NAMALWA (cell line): ENCODE measurements at regions not wholly inside any gene's neighbourhood (a gene's known extent, or its start where the extent isn't known, plus 50 kb on each side); places are given as distances from the start of the nearest gene placed in this dataset.

Experiments
- DNase-seq: peaks from one replicate; pipeline ENCODE4 v3.0.0-alpha.2; 2015; ENCODE audit warnings: low spot score

DNA sequence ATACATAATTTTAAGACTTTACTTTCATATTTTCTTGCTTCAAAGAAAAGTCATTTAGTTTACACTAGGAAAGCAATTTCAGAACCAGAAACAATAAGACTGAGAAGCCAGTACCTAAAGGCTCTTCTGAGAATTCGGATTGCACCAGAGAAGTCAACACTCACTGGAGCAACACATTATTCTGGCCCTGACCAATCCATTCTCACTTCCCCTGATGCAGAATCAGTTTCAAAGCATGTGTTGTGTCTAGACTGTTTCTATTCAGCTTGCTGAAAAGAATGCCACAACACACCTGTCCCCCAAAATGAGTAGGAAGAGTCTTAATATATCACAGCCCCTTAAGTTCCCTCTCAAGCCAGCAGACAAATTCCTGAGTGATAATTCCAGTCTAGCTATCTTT is 1074.3 kb upstream of the TENM4 start:
- no peak for DNase-seq

DNA sequence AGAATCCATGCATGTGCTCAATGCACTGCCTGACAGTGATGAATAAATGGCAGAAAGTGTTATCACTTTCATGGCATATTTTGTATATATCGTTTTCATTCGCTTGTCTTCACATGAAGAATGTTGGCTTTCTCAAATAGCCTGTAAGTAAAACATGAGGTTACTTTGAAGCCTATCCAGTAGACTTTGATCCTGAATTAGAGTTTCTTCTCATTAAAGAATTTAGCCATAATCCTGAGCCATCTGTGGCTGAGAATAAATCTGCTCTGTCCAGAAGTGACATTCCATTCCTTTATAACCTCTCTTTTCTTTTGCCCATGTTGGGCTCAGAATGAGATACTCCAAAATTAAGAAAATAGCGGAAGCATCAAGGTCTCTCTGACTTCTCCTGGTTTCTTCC is 1071.7 kb upstream of the TENM4 start:
- DNase-seq = no peak

DNA sequence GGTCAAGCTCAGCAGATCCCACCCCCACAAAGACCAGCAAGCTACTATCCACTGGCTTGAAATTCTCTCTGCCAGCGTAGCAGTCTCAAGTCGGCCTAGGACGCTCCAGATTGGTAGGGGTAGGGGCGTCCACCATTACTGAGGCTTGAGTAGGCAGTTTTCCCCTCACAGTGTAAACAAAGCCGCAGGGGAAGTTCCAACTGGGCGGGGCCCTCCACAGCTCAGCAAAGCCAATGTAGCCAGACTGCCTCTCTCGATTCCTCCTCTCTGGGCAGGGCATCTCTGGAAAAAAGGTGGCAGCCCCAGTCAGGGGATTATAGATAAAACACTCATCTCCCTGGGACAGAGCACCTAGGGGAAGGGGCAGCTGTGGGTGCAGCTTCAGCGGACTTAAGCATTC is 1064.9 kb upstream of the TENM4 start:
- DNase-seq = no peak

DNA sequence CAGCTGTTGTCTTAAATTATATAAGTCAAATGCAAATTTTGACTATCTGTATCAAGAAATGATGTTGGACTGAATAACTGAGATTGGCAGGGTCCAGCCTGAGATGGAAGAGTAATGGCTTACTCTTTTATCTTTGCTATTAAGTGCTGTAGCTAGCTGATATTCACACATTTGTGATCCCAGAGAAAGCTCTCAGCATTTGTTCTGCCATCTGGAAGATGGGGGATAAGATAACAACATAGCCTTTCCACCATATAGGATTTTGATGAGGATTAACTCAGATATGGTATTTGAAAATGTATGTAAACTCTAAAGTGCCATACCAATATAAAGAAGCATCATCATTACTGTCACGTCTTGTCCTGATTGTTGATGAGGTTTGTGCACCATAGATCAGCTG is 1063.2 kb upstream of the TENM4 start:
- DNase-seq = no peak

DNA sequence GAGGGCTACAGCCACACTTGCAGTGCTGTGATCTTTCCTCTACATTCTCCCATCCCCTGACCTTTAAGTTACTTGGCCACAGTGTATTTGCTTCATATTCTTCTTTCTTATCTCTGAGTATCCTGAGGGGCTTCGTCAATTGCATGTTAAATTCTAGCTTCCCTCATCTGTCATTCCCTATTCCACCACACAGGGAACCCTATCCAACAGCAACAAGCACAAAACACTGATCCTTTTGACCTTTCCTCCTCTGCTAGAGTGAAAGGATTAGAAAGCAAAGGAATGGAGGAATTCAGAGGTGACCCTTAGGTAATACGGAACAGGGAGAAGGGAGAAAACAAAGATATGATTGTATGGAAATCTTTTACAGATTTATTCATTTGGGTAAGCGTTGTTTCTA is 1061.7 kb upstream of the TENM4 start:
- DNase-seq = no peak

DNA sequence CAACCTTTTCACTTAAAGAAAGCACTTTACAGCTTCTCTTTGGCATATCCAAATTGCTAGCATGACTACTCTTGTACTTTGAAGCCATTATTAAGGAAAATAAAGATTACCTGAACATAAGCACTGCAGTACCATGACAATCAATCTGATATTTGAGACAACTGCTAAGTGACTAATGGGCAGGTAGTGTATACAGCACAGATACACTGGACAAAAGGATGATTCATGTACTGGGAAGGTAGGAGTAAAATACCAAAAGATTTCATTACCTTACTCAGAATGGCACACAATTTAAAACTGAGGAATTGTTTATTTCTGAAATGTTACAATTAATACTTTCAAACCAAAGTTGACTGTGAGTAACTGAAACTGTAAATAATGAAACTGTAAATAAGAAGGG is 1054.3 kb upstream of the TENM4 start:
- no peak for DNase-seq

DNA sequence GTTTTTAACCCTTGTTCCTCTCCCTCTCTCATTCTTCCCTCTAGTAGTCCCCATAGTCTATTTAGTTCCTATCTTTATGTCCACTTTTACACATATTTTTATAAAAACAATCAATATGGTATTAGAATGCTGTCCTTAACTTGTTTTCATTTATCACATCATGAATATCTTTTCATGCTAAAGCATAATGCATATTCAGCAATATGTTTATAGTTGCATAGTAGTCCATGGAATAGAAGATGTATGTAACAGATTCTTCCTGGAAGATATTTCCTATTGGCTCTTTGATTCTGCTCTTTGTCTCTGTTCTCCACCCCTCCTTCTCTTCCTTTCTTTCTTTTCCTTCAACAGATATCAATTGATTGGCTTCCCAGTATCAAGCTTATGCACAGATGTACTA is 1047.1 kb upstream of the TENM4 start:
- no peak for DNase-seq

DNA sequence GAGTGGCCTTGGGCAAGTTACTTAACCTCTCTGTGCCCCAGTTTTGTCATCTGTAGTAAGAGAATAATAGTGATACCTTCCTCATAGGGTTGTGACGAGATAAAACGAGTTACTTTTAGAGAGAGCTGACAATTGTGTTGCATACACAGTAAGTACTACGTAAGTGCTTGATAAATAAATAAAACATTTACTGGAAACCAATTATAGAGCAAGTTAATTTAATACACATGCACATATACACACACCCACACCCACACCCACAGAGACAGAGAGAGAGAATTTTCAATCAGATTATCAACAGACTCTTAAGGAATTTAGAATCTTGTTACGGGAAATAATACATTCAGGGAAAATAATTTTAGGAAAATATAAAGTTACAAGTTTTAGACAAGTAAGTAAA is 1045.8 kb upstream of the TENM4 start:
- DNase-seq = no peak

DNA sequence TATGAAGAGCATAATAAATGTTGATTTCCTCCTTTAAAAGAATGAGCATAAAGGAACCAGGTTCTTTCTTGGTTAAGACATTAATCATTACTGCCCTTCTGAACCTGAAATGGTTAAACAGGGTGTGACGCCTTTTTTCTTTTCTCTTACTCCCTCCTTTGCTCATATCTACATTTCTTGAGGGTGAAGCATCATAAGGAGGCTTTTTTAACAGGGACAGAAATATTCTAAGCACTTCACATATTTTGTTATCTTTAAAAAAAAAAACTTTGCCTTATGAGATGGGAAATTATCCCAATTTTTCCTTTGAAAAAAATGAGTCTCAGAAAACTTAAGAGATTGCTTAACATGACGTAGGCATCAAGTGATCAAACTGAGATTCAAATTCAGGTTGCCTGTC is 1036.3 kb upstream of the TENM4 start:
- DNase-seq = no peak

DNA sequence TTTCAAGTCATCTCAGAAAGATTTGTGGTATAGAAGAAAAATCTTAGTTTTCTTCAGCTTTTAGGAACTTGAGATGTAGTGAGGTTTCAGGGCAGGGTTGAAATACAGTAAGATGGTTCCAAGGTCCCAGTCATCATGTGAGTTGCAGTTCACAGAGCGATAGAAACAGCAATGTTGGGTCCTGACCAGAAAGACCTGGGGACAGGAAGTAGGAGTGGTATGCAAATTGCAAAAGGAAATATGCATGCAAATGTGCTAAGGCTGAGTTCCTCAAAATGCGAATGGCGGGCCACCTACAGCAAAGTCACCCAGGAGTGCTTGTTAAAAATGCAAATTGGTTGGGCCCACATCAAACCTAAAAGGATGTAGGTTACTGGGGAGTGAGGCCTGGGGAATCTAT is 1032.7 kb upstream of the TENM4 start:
- peak; percentile 48 for DNase-seq

DNA sequence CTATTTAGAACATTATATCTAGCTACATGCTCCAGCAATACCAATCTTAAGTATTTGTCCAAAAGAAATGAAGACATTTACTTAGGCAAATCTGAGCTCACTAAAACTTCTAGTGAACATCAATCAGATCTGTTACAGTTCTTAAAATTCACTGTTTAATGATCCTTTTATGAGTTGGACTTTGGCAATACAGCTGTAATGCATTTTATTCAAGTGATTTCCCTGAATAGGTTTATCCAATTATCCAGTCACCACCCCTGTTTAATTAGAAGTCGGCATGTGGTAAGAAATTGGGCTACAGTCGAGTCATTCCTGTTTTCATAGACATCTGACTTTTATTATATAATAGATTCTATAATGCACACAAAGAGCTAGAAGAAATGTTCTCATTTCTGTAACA is 1029.0 kb upstream of the TENM4 start:
- no peak for DNase-seq

DNA sequence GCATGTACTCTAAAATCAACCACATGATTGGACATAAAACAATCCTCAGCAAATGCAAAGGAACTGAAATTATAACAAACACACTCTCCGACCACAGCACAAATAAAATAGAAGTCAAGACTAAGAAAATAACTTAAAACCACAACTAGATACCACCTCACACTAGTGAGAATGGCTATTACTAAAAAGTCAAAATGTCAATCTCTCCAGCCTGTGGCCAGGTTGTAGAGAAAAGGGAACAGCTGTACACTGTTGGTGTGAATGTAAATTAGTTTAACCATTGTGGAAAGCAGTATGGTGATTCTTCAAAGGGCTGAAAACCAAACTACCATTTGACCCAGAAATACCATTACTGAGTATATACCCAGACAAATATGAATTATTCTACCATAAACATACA is 1025.7 kb upstream of the TENM4 start:
- DNase-seq = no peak

DNA sequence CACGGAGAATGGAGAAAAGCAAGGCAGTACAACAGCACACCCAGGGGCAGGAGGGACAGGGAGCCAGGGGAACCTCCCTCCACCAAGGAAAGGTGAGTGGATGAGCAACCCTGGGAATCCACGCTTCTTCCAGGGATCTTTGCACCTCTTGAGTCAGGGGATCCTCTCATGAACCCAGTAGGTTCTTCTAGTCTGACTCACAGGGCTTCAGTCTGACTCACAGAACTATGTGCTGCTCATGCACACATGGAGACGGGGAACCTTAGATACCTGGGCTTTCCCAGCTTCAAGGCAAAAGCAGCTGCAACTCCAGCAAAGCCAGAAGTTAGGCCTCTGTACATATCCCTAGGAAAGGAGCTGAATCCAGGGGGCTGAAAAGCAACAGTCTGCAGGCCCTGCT is 1021.4 kb upstream of the TENM4 start:
- DNase-seq = no peak

DNA sequence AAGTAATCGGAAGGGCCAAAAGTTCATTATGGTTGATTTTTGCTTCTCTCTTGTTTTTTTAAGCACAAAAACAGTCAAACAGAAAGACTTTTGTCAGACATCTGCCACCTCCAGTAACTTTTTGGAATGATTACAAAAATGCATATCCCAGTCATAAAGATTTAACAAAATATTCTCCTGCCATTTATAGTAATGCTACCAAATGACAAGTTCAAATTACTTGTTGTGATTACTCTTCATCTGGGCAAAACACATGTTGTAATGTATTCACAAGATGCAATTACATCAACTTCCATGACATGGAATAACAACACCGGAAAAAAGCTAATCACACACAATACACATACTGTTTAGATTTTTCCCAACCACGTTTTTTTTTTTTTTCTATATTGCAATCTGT is 1017.5 kb upstream of the TENM4 start:
- DNase-seq = no peak

DNA sequence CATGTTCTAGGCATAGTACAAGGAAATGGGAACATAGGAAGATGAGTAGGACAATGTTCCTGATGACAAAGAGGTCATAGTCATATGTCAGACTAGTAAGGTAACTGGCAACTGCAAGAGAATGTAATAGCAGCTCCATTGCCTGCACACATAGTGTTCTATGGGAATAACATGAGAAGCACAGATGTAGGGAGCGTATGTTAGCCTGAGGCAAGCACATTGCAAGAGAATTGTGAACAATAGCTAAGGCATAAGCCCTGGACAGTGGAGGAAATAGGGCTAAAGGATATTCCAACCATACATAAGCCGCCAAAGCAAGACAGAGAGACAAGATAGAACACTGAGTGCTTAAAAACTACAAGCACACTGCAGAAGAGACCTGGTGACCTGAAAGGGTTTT is 1017.0 kb upstream of the TENM4 start:
- DNase-seq = no peak

DNA sequence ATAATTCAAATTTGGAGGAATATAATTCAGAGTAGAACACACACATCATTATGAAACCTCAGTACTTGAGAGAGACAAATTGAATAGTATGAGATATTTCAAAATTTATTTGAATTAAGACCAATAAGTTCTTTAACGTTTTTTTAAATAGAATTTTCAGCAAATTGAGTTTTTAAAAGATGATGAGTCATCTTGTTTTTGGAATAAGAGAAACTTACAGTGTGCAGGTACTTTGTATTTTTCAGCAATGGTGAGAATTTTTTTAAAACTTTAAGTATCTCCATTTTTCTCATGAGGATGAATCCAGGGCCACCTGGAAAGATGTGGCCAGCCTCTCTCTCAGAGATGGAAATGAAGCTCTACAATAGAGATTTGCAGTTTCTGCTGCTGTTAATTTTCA is 1015.0 kb upstream of the TENM4 start:
- no peak for DNase-seq

DNA sequence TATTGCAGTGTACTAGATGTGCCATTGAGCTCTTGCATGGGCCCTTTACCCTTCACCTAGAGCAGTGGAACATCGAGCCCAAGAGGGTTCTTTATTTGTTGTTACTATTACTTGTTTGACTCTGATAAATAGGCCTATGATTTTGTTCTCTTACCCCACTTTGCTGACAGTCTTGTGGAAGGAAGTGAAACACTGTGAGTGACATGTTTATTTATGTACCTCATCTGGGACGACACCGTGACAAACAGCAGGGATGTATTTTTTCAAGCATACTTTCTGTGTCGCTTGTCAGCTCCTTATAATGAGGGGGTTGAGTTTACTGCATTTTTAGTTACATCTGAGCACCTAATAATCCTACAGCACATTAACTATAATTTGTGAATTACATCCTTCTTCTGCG is 1010.3 kb upstream of the TENM4 start:
- no peak for DNase-seq

DNA sequence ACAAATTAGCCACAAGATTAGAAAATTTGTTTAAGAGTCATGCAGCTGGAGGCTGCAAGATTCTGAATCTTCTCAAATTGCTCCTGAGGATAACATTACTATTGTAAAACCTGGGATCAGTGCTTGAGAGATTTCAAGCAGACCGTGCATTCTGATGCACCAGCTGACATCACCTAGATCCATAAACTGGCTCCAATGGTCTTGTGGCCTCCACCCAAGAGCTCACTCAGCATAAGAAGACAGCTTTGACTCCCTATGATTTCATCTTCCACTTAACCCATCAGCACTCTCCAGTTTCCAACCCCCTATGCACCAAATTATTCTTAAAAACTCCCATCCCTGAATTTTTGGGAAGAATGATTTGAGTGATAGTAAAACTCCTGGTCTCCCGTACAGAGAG is 1007.9 kb upstream of the TENM4 start:
- no peak for DNase-seq

DNA sequence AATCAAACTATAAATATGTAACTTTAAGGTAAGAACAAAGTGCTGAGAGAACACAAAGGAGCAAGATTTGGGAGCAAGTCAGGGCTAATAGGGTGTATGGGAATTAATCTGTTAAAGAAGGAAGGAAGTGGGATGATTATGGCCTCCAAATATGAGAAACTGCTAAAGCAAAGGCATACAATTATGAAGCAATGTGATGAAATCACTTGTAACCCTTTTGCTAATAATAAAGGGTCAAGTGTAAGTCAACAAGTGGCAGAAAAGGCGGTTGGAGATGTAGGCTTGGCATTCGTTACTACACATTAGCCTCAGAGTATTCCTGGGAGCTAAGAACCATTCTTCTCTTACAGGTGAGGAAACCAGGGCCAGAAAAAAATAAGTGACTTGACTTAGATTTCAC is 1002.3 kb upstream of the TENM4 start:
- DNase-seq = no peak

DNA sequence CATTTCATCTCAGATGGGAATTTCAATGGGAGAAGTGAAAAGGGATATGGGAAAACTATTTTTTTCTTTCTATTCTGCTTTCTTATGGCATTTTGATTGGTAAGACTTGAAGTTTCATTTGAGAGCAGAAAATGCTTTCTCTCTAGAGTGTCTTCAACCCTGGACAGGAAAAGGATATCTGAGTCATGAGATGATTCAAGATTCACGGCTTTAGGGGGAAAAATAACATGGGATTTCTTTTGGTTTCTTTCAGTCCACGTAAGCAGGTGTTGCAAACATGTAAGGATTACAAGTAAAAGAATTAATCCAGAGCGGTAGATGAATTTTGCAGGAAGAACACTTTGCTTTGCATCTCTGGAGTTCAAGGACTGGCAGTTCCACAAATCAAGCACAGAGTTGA is 1001.0 kb upstream of the TENM4 start:
- DNase-seq = no peak

DNA sequence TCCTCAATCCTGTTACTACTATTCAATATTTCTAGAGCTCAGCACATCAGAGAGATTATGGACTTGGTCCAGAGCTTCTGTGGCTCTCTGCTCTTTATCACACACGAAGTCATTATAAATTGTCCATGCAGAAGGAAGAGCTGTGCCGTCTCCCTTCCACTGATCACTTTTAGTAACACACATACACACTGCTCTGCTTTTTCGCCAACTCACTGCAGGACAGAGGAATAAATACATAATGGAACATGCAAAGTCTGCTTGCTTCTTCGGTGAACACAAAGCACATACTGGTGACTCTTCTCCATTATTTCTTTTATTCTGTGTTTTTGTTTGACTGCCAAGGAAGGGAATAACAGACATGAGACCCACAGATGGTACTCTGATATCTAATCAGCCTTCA is 1000.0 kb upstream of the TENM4 start:
- DNase-seq = no peak

DNA sequence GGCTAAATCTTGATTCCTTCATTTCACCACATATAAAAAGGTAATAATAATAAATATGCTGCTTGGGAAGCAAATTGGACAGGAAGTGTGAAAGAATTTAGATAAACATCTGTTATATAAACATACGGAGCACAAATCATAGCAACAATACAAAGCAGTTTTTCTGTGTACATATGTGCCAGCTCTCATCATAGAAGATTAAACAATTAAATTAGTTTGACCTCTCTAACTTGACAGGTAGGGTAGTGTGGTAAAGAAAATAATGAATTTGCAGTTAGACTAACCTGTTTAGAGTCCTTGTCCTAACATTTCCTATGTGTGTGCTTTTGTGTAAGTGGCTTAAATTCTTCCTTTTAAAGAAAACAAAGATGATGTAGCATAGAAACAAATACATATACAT is 995.7 kb upstream of the TENM4 start:
- DNase-seq = no peak

DNA sequence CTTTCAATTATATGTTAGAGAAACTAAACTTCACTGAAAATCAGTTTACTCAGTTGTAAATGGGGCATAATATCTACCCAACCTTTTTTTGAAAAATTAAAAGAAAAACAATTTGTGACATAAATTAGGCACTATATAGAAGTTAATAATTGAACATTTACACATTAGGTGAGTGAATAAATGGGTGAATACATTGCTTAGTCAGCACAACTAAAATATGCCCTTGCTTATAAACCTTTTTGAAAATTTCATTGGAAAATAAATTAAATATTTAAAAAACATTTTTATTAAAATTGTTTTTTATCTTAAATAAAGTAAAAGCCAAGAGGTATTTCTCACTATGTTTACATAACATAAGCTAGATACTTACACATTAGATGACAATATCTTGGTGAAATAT is 994.5 kb upstream of the TENM4 start:
- DNase-seq = no peak

DNA sequence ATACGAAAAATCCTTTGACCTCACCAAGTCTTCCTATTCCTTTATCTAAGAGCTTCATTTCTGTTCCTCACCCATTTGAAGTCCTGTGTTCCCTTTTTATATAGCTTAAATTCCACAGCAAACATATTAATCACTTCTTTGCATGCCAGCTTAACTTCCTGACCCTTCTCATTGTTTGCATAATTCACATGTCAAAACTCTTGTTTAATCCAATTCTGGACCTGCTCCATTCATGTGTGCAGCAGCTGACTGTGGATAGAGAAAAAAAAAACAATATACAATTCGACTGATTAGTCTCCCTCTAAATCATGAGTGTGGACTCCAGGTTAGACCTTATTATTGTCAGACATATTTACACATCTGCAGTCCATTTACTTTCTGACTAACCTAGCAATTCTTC is 991.2 kb upstream of the TENM4 start:
- no peak for DNase-seq

DNA sequence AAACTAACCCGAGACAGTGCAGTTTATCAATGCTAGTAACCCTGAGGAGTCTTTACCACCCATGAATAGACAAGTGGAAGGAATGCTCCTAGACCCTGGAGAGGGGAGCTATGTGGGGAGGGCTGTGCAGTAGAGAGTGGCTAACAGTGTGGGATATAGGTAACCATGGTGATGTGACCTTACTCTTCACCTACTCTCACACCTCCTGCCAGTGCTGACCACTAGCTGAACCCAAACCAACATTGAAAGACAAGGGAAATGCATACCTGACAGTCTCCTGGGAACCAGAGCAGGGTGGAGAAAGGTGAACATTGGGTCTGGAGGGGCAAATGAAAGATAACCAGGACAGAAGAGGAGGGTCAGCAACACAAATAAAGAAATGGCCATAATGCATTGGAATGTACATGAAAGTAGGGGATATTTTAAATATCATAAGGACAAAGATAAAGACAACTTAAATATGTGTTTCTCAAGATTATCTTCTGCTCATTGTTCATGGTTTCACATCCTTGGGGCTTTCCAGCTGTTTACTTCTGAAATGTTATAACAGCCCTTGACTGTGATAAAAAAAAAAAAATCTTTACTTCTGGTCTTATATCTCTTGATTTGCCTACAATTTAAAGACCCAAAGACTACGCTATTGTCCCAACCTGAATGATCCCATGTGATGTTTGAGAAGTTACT is 983.3 kb upstream of the TENM4 start:
- no peak for DNase-seq
